GM18508 (cell line): ENCODE measurements at regions not wholly inside any gene's neighbourhood (a gene's known extent, or its start where the extent isn't known, plus 50 kb on each side); places are given as distances from the start of the nearest gene placed in this dataset.
"Not testable (repeated sequence)": the region's sequence is repeated elsewhere in the genome, so short reads cannot be mapped to it uniquely, and the experiment has no call there.

Experiments used
- ATAC-seq: cut with Tn5 transposase; IDR thresholded peaks from one replicate; pipeline ENCODE4 v1.9.1; 2021; ENCODE audit warnings: moderate number of reproducible peaks; ENCODE audit not compliant: insufficient read depth, unreplicated experiment

GRCh38 chr6:81881660-81882059 is 129.2 kb upstream of the TENT5A start:
- no peak for ATAC-seq

DNA sequence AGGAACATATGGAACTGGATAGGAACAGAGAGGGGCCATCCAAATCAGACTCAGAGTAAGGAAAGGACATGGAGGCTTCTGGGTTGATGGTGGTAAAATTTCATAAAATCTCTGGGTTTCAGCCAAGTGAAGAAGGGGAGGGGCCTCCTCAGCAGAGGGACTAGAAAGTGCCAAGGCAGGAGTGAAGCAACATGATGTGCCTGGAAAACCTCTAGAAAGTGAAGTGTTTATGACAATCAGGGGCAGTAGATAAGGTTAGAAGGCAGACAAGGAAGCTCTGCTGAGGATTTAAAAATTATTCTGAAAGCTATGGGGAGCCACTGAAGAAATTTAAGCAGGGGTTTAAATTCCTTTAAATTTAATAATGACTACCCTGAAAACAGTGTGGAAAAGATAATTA is 126.0 kb upstream of the TENT5A start:
- ATAC-seq: no peak

DNA sequence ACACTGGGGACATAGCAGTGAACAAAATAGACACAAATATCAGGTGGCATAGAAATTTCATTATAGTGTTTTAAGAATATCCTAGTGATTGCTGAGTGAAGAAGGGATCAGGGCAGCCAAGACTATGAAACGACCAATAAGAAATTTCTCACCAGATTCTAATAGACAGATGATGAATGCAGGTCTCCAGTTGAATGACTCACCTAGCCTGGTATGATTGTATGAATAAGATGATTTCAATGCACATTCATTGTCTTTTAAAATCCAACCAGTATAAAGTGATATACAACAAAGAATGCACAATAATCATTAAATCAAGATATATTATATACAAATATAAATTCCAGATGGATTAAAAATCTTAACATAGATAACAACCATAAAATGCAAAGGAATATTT is 124.5 kb upstream of the TENT5A start:
- no peak for ATAC-seq

DNA sequence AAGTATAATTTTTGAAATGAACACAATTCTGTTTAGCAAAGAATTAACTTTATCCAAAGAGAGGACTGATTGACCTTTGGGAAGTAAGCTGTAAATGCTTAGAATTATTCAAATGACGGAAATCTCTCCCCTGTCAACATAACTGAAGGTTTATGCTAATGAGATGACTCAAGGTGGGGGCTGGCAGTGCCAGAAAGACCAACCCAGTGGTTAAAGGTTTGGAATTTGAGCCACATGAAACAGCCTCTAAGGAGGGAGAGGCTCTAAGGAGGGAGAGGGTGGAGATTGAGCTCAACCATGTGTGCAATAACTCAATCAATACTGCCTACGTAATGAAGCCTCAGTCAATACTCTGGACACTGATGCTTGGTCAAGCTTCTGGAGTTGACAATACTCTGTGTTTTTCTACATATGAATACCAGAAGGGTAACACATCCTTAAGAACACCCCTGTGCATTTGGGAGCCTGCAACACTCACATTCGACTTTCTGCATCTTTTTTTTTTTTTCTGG is 123.4 kb upstream of the TENT5A start:
- ATAC-seq: no peak

DNA sequence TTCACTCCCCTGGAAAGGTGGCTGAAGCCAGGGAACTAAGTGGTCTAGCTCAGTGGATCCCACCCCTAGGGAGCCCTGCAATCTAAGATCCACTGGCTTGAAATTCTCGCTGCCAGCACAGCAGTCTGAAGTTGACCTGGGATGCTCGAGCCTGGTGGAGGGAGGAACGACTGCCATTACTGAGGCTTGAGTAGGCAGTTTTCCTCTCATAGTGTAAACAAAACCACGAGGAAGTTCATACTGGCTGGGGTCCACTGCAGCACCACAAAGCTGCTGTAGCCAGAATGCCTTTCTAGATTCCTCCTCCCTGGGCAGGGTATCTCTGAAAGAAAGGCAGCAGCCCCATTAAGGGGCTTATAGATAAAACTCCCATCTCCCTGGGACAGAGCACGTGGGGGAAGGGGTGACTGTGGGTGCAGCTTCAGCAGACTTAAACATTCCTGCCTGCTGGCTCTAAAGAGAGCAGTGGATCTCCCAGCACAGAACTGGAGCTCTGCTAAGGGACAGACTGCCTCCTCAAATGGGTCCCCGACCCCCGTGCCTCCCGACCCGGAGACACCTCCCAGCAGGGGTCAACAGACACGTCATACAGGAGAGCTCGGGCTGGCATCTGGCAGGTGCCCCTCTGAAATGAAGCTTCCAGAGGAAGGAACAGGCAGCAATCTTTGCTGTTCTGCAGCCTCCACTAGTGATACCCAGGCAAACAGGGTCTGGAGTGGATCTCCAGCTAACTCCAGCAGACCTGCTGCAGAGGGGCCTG is 117.4 kb upstream of the TENT5A start:
- not testable (repeated sequence) for ATAC-seq

DNA sequence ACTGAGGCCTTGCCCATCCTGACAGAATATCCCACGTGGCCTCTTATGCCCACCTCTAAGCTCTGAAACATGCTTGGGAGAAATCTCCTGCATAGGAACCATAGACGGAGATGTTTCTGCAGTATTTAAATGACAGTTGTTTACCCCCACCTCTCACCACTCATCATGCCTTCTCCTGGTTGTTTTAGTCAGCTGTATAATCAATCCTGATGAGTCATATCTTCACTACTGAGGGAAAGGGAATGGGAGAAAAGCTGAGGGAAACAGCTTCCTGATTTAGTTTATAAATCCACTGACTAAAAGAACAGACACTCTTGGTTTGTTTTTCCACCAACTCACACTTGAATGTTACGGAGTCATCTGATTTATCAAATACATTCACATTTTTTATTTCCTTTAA is 113.2 kb upstream of the TENT5A start:
- ATAC-seq: no peak

DNA sequence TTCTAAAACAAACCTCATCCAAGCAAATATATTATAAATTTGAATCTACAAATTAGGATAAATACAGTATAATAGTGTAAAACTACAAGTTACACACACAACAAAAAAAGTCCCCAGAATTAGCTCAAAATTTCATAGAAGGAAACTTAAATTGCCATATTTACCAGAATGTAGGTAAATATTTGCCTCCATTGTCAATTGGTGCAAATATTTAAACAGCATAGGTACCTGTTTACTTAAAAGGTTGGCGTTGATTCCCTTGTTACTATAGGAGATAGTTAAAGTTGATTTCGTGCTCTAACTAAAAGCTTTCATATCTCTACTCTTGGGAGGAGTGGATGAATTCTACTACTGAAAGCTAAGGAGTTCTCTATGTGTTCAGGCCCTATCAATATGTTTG is 111.6 kb upstream of the TENT5A start:
- no peak for ATAC-seq

DNA sequence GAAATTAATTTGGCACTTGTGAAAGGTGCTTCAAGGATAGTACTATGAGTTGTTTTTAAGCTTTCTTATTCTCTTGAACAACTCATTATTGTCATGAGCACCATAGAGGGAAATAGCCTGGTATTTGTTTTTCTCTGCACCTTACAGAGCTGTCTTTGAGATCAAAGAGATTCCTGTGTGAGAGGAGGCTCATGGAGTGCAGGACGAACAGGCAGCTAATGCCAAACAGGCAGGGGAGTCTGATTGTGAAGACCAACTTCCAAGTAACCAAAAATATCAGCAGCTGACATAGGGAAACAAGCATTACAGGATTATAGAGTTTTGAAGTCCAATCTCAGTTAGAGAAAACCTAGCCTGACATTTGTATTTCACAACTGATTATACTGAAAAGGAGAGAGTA is 110.6 kb upstream of the TENT5A start:
- ATAC-seq: no peak

GRCh38 chr6:81861281-81861680 is 108.8 kb upstream of the TENT5A start:
- ATAC-seq: no peak

DNA sequence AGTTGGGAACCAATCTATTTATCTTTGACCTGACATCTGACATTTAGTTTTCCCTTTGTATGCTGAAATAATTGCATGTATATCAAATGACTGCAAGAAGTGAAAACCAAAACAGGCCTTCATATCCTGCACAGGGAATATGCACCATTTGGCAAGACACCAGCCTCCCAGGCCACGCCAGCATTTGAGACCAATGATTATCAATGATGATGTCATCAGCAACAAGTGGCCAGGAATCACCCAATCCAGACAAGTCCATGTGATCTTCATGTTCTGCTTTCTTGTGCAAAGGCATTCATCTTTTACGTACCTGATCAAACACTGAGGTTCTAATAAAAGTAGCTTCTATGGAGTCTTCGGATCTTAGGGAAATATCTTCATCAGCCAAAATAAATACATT is 107.4 kb upstream of the TENT5A start:
- ATAC-seq: no peak

- no peak for ATAC-seq
These were observed 105.3 kb upstream of the TENT5A start for GRCh38 chr6:81857812-81858211.

- ATAC-seq: no peak
These were observed 104.4 kb upstream of the TENT5A start for GRCh38 chr6:81856872-81857271.

DNA sequence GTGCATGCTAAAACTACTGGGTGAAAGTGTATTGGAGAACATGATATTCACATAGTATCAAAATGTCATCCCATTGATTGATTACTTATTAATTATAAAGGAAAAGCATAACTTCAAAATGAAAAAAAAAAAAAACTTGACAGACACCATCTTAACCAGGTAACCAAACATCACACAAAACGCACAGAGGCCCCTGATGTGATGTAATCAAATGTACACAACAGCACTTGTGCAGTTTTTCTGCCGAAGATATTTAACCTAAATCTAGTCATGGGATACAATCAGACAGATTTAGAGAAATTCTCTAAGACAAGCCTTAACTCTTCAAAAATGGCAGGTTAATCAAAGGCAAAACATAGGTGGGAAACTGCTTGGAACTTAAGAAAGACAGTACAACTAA is 102.0 kb upstream of the TENT5A start:
- ATAC-seq: no peak

DNA sequence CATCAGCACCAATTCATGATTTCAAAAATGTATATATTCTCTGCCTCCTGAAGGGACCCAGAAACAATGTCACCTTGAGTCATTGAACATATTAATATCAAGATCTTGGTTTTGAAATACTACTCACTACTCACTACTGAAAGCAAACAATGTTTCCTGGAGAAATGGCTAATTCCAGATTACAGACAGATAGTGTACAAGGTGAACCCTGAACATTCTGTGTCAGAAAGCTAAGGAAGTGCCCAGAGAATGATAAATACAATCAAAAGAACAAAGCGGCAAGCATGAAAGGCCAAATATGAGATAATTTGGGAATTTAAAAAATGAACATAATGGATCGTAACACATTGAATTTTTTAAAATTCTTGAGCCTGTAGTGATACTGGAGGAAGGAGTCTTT is 101.5 kb upstream of the TENT5A start:
- no peak for ATAC-seq

- no peak for ATAC-seq
These were observed 96.8 kb upstream of the TENT5A start for GRCh38 chr6:81849248-81849647.

DNA sequence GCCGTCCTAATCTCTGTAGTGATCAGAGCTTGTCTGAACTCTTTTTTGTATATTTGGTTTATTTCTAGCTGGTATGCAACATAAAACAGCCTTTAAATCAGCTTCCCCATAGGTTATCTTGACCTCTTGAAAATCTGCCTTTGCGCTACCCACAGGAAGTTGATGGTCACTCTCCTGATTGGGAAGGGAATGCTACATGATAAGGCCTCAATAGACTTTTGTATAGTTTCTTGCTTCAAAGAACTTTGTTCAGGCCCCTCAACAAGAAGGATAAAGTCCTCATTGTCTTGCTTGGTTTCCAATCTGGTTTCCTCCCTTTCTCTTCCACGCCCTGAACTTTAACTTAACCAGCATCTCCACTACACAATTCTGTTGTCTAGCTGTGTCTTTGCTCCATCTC is 95.4 kb upstream of the TENT5A start:
- ATAC-seq: no peak

DNA sequence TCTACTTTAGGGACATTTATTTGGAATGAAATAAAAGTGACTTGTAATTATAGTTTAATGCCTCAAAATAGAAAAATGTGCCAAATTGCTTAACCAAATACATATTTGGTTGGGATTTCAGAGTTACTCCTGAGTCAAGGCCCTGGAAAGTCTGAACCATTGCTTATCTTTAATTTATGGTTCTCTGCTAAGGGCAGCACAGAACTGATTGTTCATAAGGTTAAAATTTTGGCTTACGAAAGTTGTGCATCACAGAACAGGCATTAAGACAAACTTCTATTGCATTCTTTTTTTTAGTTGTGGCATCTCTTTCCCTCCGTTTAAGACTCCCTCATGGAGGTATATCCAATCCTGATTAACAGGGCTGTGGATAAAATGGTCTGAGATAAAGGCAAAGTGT is 92.2 kb upstream of the TENT5A start:
- ATAC-seq: no peak

DNA sequence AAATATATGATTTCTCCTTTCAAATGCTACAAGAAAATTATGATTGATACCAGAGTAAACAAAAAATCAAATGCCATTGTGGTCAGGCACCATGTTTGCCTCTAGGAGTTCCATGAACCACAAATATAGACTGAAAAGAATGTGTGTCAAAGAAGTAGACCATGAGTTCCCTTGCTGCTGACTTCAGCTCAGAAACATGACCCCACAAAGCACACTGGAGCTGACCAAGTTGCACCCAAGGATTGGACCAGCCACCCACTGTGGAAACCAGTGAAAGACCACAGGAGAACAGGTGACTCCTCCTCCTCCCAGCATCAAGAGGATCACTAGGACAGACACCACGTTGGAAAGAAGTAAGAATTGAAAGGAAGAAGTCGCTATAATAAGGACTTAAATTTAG is 90.8 kb upstream of the TENT5A start:
- no peak for ATAC-seq

DNA sequence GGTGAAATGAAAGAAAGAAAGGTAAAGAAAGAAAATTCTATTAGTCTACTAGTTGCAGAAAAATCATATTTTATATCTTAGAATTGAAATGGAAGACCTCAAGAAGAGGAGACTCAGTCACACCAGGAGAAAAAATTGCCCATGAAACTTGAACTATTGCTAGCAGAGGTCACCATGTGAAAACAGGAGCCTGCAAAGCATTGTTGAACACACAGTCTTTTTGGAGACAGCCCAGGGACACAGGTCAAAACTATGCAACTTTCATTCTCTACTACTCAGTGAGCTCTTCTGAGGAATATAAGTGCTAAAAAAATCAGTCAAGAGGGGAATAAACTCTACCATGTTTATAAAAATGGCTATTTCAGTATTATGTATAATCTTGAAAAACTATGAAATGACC is 89.8 kb upstream of the TENT5A start:
- no peak for ATAC-seq

DNA sequence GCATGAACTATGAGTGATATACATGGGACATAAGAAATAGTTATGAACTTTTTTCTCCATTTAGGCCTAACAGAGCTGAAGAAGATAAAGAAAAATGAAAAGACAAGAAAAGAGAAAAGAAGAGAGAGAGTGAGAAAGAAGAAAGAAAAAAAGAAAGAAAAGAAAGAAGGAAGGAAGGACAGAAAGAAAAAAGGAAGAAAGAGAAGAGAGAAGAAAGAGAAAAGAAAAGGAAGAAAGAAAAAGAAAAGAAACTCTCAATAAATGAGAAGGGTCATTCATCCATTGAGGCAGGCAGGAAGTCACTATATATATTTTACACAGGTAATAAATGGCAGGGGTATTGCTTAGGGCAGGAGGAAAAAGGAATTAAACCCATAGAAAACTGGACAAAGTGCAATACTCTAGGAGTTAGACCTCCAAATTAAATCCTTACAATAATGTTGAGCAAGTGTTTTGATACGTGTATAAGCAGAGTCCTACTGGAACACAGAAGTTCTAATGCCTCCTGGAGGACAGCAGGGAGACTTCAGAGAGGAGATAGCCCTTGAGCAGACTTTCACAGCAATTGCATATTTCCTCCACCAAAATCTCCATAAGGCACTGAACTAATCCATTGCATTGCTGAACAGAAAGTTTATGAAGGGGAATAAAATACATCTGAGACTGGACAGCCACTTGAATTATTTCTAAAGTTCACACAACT is 86.4 kb upstream of the TENT5A start:
- ATAC-seq: no peak

GRCh38 chr6:81838031-81838430 is 85.5 kb upstream of the TENT5A start:
- ATAC-seq: no peak

DNA sequence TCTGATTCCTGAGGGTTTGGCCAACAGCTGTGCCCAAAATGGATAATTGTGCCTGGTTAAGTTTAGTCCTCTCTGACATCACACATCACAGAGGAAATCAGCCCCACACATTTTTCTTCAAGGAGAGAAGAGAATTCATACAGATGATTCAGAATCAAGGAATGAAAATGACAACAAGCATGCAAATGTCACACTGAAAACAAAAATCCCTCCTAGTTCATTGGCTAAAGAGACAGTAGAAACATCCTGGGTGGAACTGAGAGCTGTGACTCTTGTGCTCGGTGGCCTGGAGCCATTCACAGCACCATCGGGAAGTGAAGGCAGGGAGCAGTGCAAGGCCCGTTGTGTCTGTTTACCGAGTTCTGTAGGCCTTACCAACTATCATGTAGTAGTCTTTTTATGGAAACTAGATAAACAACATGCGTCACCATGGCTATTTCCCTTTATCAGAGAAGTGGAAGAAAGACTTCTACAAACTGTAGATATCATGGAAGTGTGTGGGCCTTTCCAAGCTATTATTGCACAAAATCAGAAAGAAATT is 81.7 kb upstream of the TENT5A start:
- ATAC-seq: no peak
